Kidney (tissue), 13 donors: ENCODE measurements at regions not wholly inside any gene's neighbourhood (a gene's known extent, or its start where the extent isn't known, plus 50 kb on each side); places are given as distances from the start of the nearest gene placed in this dataset.

Experiments
- DNase-seq, 5 donors: peaks; one replicate each; pipeline ENCODE4 v3.0.0-alpha.2; 2013 to 2020
- FAIRE-seq: peaks from 2 replicates; lab custom pipeline; 2012; peaks lifted over from hg19 to GRCh38; lab: Jason Lieb, UNC
- H3K27ac ChIP-seq, 2 donors: one replicate each; pipeline ENCODE4 v1.7.0; 2013; ENCODE audit warnings: low read depth in 2 of 2, low read length in 2 of 2, inconsistent platforms in 1 of 2
- H3K27me3 ChIP-seq: one replicate; pipeline ENCODE4 v1.7.1; 2013; ENCODE audit warnings: low read length, inconsistent platforms; ENCODE audit not compliant: control insufficient read depth, insufficient read depth
- H3K36me3 ChIP-seq, 3 donors: one replicate each; pipeline versions ENCODE4 v1.7.0 to v1.7.1; 2013; ENCODE audit warnings: low read length in 3 of 3, control low read depth in 1 of 3, inconsistent platforms in 1 of 3; ENCODE audit not compliant: insufficient read depth in 3 of 3, control insufficient read depth in 2 of 3
- H3K4me1 ChIP-seq, 3 donors: one replicate each; pipeline versions ENCODE4 v1.7.0 to v1.7.1; 2013; ENCODE audit warnings: low read length in 3 of 3, inconsistent platforms in 1 of 3, low read depth in 1 of 3; ENCODE audit not compliant: control insufficient read depth in 2 of 3, insufficient read depth in 2 of 3
- H3K4me3 ChIP-seq, 3 donors: one replicate each; pipeline versions ENCODE4 v1.7.0 to v1.8.1; 2013; ENCODE audit warnings: low read length in 3 of 3, control low read depth in 1 of 3, inconsistent platforms in 1 of 3
- H3K9ac ChIP-seq, 3 donors: one replicate each; pipeline versions ENCODE4 v1.7.0 to v1.7.1; 2013; ENCODE audit warnings: low read length in 3 of 3, control low read depth in 1 of 3, inconsistent platforms in 1 of 3
- H3K9me3 ChIP-seq, 3 donors: one replicate each; pipeline versions ENCODE4 v1.7.0 to v1.7.1; 2013; ENCODE audit warnings: low read length in 3 of 3, control low read depth in 1 of 3, inconsistent platforms in 1 of 3; ENCODE audit not compliant: control insufficient read depth in 2 of 3, insufficient read depth in 1 of 3
- CTCF ChIP-seq: IDR thresholded peaks from 3 replicates; pipeline ENCODE4 v1.5.1; 2012; ENCODE audit warnings: mild to moderate bottlenecking, moderate library complexity, borderline replicate concordance; ENCODE audit not compliant: insufficient read depth; ENCODE audit errors: extremely low read depth
- intact Hi-C: fragments of 100-400 bp; cut with DNase I; formaldehyde crosslinking; loops from one replicate; pipeline ENCODE4 v1.11.1; 2022
- donor health status: control.
- donor health status: control.
- donor health status: control.
- donor health status: control.
- donor health status: control.
- donor health status: DM: yes; HTN: yes; CAD: no.
- donor health status: Normal renal cell carcinoma (clear cell type).

- Histone ChIP-seq H3K9me3 (peaks cover 0 to 13% (median 0%) of the 10 kb centered on the region in 3 donors), H3K4me1 (no peaks in the 10 kb centered on the region), H3K27ac (no peak overlapping the region), H3K27me3 (no peaks in the 10 kb centered on the region), H3K9ac (no peak overlapping the region), H3K4me3 (no peak overlapping the region), H3K36me3 (no peaks in the 10 kb centered on the region)
- TF ChIP-seq CTCF = no peak
- FAIRE-seq (no peak), DNase-seq (no peak)
- intact Hi-C loops = no loop called here
Observed at GRCh38 chr12:115517913-115518312, 759.6 kb downstream of the MED13L start.

GRCh38 chr12:115511986-115512711, 765.3 kb downstream of the MED13L start:
- DNase-seq = no peak
- intact Hi-C loops = no loop called here
- Histone ChIP-seq H3K4me3 (no peak overlapping the region), H3K36me3 (no peaks in the 10 kb centered on the region), H3K9me3 (peaks cover 0 to 13% (median 0%) of the 10 kb centered on the region in 3 donors), H3K27ac (no peak overlapping the region), H3K27me3 (no peaks in the 10 kb centered on the region), H3K9ac (no peak overlapping the region), H3K4me1 (no peaks in the 10 kb centered on the region)
- FAIRE-seq = no peak
- no peak for TF ChIP-seq CTCF

- FAIRE-seq = no peak
- TF ChIP-seq CTCF = no peak
- H3K4me3 ChIP-seq = no peak overlapping the region
- intact Hi-C loops = no loop called here
- no peaks in the 10 kb centered on the region for H3K27me3 ChIP-seq
- DNase-seq = no peak
- no peaks in the 10 kb centered on the region for H3K4me1 ChIP-seq
- H3K9ac ChIP-seq = no peak overlapping the region
- no peaks in the 10 kb centered on the region for H3K36me3 ChIP-seq
- no peak overlapping the region for H3K27ac ChIP-seq
- peaks cover 0 to 13% (median 0%) of the 10 kb centered on the region in 3 donors for H3K9me3 ChIP-seq
Observed at GRCh38 chr12:115511305-115511704, 766.2 kb downstream of the MED13L start.

- peaks cover 0 to 13% (median 0%) of the 10 kb centered on the region in 3 donors for H3K9me3 ChIP-seq
- DNase-seq (no peak), FAIRE-seq (no peak)
- H3K27ac ChIP-seq = no peak overlapping the region
- H3K36me3 ChIP-seq = no peaks in the 10 kb centered on the region
- intact Hi-C loops = no loop called here
- peaks cover 0 to 1% (median 0%) of the 10 kb centered on the region in 3 donors for H3K4me1 ChIP-seq
- no peaks in the 10 kb centered on the region for H3K27me3 ChIP-seq
- no peak for TF ChIP-seq CTCF
- no peak overlapping the region for H3K9ac ChIP-seq
- no peak overlapping the region for H3K4me3 ChIP-seq
Observed at GRCh38 chr12:115508990-115509389, 768.5 kb downstream of the MED13L start.
